H1 (cell line): ENCODE measurements at regions not wholly inside any gene's neighbourhood (a gene's known extent, or its start where the extent isn't known, plus 50 kb on each side); places are given as distances from the start of the nearest gene placed in this dataset.

Experiments
- CHD7 ChIP-seq: fragments of 300-600 bp; sonication (generic); IDR thresholded peaks from 2 replicates; pipeline ENCODE4 v1.7.1; 2012; ENCODE audit warnings: low read length, moderate library complexity, mild to moderate bottlenecking, inconsistent platforms; ENCODE audit not compliant: insufficient replicate concordance
- JUND ChIP-seq: IDR thresholded peaks from 2 replicates; pipeline ENCODE4 v1.6.1; 2011; ENCODE audit warnings: mild to moderate bottlenecking, improper control_type of control experiment, low read length
- RXRA ChIP-seq: IDR thresholded peaks from 2 replicates; pipeline ENCODE4 v1.6.1; 2011; ENCODE audit warnings: low read depth, mild to moderate bottlenecking, low read length, moderate library complexity; ENCODE audit not compliant: insufficient read depth

GRCh38 chr7:3234851-3235250, 66.2 kb upstream of the SDK1 start (continued):
- TF ChIP-seq CHD7 (no peak), RXRA (no peak), JUND (no peak)
